SK-N-SH (cell line): ENCODE measurements at regions not wholly inside any gene's neighbourhood (a gene's known extent, or its start where the extent isn't known, plus 50 kb on each side); places are given as distances from the start of the nearest gene placed in this dataset.

Experiments
- CTCF ChIP-seq: fragments of 200-600 bp; sonication (generic); IDR thresholded peaks from 2 replicates; pipeline ENCODE4 v1.6.1; 2017; ENCODE audit warnings: antibody characterized with exemption, mild to moderate bottlenecking, moderate library complexity
- EZH2phosphoT487 ChIP-seq: fragments of 200-600 bp; sonication (generic); IDR thresholded peaks from 2 replicates; pipeline ENCODE4 v1.6.1; 2017; ENCODE audit warnings: low read depth, mixed run types, mild to moderate bottlenecking, antibody characterized with exemption, moderate library complexity, borderline replicate concordance
- JUND ChIP-seq: IDR thresholded peaks from 2 replicates; pipeline ENCODE4 v1.4.0; 2012
- NFIC ChIP-seq: IDR thresholded peaks from 2 replicates; pipeline ENCODE4 v1.4.0; 2012; ENCODE audit warnings: borderline replicate concordance
- NRF1 ChIP-seq: IDR thresholded peaks from 2 replicates; pipeline ENCODE4 v1.6.1; 2012; ENCODE audit warnings: low read depth, mild to moderate bottlenecking, low read length
- PBX3 ChIP-seq: IDR thresholded peaks from 2 replicates; pipeline ENCODE4; 2012
- POLR2AphosphoS5 ChIP-seq: IDR thresholded peaks from 2 replicates; pipeline ENCODE4 v1.6.1; 2012; ENCODE audit warnings: low read depth, low read length
- SIN3A ChIP-seq: IDR thresholded peaks from 2 replicates; pipeline ENCODE4 v1.6.1; 2012; ENCODE audit warnings: low read depth, mild to moderate bottlenecking, low read length, moderate library complexity, borderline replicate concordance
- TAF1 ChIP-seq: IDR thresholded peaks from 2 replicates; pipeline ENCODE4 v1.6.1; 2012; ENCODE audit warnings: low read depth, mild to moderate bottlenecking, low read length, moderate library complexity, borderline replicate concordance
- USF2 ChIP-seq: fragments of 150-350 bp; IDR thresholded peaks from 2 replicates; pipeline ENCODE4 v1.6.1; 2017; ENCODE audit warnings: antibody characterized with exemption, low read length, low read depth, borderline replicate concordance
- YY1 ChIP-seq: IDR thresholded peaks from 2 replicates; pipeline ENCODE4 v1.4.0; 2012; ENCODE audit warnings: low read depth, mild to moderate bottlenecking
- TF ChIP-seq, protein P1 (sequence below): IDR thresholded peaks from 2 replicates; pipeline ENCODE4 v1.4.0; 2012; ENCODE audit warnings: low read depth
- TF ChIP-seq, protein P2 (sequence below): IDR thresholded peaks from 2 replicates; pipeline ENCODE4 v1.6.1; 2012; ENCODE audit warnings: mild to moderate bottlenecking, low read depth, low read length, moderate library complexity

DNA sequence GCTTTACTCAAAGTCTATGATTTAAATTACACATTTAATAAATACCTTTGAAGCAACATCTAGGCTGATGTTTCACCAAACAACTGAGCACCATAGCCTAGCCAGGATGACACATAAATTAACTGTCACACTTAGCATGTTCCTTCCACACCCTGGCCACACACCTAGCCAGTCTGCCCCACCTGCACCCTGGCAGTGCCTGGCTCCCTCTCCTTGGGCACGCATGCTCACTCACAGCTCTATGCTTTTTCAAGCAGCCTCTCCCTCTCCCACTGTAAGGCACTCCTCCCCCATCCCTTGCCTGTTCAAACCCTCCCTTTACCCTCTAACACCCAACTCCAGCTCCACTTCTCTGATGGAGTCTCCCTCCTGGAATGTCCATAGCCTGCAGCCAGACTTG, 357.6 kb upstream of the KLHL29 start:
- TF ChIP-seq SIN3A (no peak), CTCF (no peak), POLR2AphosphoS5 (no peak), NFIC (no peak), TAF1 (no peak), NRF1 (no peak), EZH2phosphoT487 (no peak), USF2 (no peak), JUND (no peak), PBX3 (no peak), YY1 (no peak)
- TF ChIP-seq, protein P1, sequence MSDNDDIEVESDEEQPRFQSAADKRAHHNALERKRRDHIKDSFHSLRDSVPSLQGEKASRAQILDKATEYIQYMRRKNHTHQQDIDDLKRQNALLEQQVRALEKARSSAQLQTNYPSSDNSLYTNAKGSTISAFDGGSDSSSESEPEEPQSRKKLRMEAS = no peak
- TF ChIP-seq, protein P2, sequence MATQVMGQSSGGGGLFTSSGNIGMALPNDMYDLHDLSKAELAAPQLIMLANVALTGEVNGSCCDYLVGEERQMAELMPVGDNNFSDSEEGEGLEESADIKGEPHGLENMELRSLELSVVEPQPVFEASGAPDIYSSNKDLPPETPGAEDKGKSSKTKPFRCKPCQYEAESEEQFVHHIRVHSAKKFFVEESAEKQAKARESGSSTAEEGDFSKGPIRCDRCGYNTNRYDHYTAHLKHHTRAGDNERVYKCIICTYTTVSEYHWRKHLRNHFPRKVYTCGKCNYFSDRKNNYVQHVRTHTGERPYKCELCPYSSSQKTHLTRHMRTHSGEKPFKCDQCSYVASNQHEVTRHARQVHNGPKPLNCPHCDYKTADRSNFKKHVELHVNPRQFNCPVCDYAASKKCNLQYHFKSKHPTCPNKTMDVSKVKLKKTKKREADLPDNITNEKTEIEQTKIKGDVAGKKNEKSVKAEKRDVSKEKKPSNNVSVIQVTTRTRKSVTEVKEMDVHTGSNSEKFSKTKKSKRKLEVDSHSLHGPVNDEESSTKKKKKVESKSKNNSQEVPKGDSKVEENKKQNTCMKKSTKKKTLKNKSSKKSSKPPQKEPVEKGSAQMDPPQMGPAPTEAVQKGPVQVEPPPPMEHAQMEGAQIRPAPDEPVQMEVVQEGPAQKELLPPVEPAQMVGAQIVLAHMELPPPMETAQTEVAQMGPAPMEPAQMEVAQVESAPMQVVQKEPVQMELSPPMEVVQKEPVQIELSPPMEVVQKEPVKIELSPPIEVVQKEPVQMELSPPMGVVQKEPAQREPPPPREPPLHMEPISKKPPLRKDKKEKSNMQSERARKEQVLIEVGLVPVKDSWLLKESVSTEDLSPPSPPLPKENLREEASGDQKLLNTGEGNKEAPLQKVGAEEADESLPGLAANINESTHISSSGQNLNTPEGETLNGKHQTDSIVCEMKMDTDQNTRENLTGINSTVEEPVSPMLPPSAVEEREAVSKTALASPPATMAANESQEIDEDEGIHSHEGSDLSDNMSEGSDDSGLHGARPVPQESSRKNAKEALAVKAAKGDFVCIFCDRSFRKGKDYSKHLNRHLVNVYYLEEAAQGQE = no peak
